Stimulated activated CD4-positive, alpha-beta T cell treated with anti-CD3 and anti-CD28 coated beads, Interleukin-4, amount 100 ng/mL, for 48 hours (primary cell): ENCODE measurements at regions not wholly inside any gene's neighbourhood (a gene's known extent, or its start where the extent isn't known, plus 50 kb on each side); places are given as distances from the start of the nearest gene placed in this dataset.

ENCODE experiments used
- DNase-seq, 2 donors: peaks; one replicate each; pipeline ENCODE4 v3.0.0-alpha.2; 2020; ENCODE audit warnings: low read depth in 2 of 2

DNA sequence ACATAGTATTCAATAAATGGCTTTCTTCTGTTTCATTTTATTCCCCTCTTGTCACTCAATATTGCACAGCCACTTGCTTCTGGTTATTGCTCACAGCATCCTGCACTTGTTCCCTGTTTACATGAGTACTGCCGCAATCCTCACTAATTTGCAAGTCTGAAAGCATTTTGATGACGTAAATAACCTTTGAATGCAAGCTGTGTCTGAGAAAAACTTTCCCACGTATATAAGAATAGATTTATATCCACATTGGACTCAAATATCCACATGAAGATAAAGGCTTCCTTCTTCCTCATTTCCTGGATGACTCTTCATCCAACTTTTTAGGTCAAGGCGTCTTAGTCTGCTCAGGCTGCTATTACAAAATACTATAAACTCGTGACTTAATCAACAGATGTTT lies 88.2 kb upstream of the DAP start:
- no peak for DNase-seq

- DNase-seq: no peak
Observed at GRCh38 chr5:10844016-10844415, 83.0 kb upstream of the DAP start.

- no peak for DNase-seq
Observed at GRCh38 chr5:10842823-10843222, 81.8 kb upstream of the DAP start.

GRCh38 chr5:10839916-10840599 lies 79.0 kb upstream of the DAP start:
- DNase-seq: no peak

- DNase-seq: no peak
Observed at GRCh38 chr5:10839118-10839517, 78.1 kb upstream of the DAP start.

- DNase-seq: no peak
Observed at GRCh38 chr5:10838038-10838437, 77.0 kb upstream of the DAP start.

GRCh38 chr5:10836986-10837385 lies 76.0 kb upstream of the DAP start:
- no peak for DNase-seq

- DNase-seq: no peak
Observed at GRCh38 chr5:10834695-10835094, 73.7 kb upstream of the DAP start.

- DNase-seq: no peak
Observed at GRCh38 chr5:10832987-10833386, 72.0 kb upstream of the DAP start.

GRCh38 chr5:10832421-10832820 lies 71.4 kb upstream of the DAP start:
- DNase-seq: no peak

- DNase-seq: no peak
Observed at GRCh38 chr5:10831419-10831818, 70.4 kb upstream of the DAP start.

- DNase-seq: no peak
Observed at GRCh38 chr5:10828241-10828640, 67.2 kb upstream of the DAP start.

GRCh38 chr5:10827571-10827970 lies 66.5 kb upstream of the DAP start:
- DNase-seq: no peak

- no peak for DNase-seq
Observed at GRCh38 chr5:10826971-10827370, 65.9 kb upstream of the DAP start.

DNA sequence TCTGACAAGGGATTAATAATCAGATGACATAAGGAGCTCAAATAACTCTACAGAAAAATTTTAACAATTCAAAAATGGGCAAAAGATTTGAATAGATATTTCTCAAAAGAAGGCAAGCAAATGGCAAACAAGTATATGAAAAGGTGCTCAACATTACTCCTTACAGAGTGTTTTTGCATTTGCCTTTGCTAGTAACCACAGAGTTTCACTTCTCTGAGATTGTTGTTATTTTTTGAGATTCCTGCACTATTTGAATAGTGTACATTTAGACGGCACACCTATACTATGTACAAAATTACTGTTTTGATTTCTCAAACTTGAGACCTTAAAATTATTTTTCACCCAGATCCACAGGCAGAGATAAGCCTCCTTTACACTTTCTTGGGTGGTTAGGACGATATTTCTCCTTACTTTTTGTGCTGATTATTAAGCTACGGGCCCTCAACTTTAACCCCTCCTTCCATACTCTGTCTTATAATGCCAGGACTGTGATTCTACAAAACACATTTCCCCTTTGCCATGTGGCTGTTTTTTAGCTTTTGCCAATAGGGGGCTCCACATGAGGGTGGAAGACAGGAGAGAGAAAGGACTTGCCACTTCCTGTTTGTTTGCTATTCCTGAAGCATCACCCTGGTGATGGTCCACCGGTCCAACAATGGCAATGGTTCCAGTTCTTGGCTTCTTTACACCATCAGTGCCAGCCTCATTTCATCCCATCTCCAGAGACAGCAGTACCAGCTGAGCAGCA lies 65.0 kb upstream of the DAP start:
- no peak for DNase-seq

GRCh38 chr5:10812218-10812617 lies 51.2 kb upstream of the DAP start:
- DNase-seq: no peak
